ENCODE measurements at regions not wholly inside any gene's neighbourhood (a gene's known extent, or its start where the extent isn't known, plus 50 kb on each side); places are given as distances from the start of the nearest gene placed in this dataset.

DNA sequence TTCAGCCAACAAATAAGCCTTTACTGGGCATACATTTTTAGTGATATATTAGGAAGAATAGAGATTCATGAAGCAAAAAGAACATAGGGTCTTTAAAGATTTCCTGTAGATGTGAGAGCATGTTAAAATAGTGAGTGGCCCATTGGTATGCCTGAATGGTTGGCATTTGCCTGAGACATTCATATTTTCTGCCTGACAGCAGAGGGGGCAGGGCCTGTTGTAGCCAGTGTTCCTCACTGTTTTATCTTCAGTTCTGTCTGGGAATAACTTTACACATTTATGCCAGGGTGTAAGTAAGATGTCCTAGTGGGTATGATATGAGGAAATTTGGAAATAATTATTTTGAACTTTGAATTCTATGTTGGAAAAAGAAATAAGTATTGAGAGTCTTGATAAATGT is 704.7 kb upstream of the ARPP21 start:
- TF ChIP-seq, protein P1, sequence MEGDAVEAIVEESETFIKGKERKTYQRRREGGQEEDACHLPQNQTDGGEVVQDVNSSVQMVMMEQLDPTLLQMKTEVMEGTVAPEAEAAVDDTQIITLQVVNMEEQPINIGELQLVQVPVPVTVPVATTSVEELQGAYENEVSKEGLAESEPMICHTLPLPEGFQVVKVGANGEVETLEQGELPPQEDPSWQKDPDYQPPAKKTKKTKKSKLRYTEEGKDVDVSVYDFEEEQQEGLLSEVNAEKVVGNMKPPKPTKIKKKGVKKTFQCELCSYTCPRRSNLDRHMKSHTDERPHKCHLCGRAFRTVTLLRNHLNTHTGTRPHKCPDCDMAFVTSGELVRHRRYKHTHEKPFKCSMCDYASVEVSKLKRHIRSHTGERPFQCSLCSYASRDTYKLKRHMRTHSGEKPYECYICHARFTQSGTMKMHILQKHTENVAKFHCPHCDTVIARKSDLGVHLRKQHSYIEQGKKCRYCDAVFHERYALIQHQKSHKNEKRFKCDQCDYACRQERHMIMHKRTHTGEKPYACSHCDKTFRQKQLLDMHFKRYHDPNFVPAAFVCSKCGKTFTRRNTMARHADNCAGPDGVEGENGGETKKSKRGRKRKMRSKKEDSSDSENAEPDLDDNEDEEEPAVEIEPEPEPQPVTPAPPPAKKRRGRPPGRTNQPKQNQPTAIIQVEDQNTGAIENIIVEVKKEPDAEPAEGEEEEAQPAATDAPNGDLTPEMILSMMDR (IDR thresholded peaks at IDR 0.05) = no peak
- Mint-ChIP-seq H3K9me3 (peaks cover 4% of the 10 kb centered on the region), H3K27me3 (no peaks in the 10 kb centered on the region), H3K4me3 (no peak overlapping the region), H3K27ac (no peak overlapping the region), H3K4me1 (no peaks in the 10 kb centered on the region), H3K36me3 (ENCODE audit: low read depth) (no peaks in the 10 kb centered on the region)
- POLR2A ChIA-PET = no interaction called here
- intact Hi-C loops (cut with micrococcal nuclease) = no loop called here
- DNase-seq = no peak
- ATAC-seq (ENCODE audit: low read depth) = no peak
- CTCF ChIA-PET = no interaction called here

DNA sequence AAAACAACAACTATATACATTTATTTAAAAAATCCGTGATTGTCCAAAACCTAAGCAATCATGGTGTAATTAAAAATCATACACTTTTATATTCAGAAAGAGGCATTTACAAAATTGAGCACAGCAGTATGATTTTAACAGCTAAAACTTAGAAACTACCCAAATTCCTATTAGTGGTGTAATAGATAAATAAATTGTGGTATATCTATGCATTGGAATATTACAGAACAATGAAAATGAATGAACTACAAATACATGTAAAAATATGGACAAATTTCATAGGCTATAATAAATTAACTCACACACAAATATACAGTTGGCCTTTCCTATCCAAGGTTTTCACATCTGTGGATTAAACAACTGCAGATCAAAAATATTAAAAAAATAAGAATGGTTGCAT is 700.5 kb upstream of the ARPP21 start:
- H3K4me1 Mint-ChIP-seq = no peaks in the 10 kb centered on the region
- TF ChIP-seq, protein P1 (IDR thresholded peaks at IDR 0.05) = no peak
- intact Hi-C loops (cut with micrococcal nuclease) = no loop called here
- H3K27me3 Mint-ChIP-seq = no peaks in the 10 kb centered on the region
- no peak overlapping the region for H3K27ac Mint-ChIP-seq
- no peaks in the 10 kb centered on the region for H3K36me3 Mint-ChIP-seq (ENCODE audit: low read depth)
- ATAC-seq (ENCODE audit: low read depth) (no peak), DNase-seq (no peak)
- CTCF ChIA-PET = no interaction called here
- POLR2A ChIA-PET = no interaction called here
- no peaks in the 10 kb centered on the region for H3K9me3 Mint-ChIP-seq
- no peak overlapping the region for H3K4me3 Mint-ChIP-seq

DNA sequence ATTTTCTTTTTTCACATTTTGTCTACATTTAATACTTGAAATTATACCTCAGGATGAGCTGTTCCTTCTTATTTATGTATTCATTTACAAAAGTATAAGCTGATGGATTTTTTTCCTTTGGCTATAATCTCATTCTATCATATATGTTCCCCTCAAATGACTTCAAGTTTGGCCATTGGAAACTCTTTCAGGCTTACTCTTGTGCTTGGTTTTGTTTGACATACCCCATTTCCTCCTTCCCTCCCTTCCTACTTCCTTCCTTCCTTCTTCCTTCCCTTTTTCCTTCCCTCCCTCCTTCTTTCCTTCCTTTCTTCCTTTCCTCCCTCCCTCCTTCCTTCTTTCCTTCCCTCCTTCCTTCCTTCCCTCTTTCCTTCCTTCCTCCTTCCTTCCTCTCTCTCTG is 697.1 kb upstream of the ARPP21 start:
- TF ChIP-seq, protein P1 (IDR thresholded peaks at IDR 0.05) = no peak
- Mint-ChIP-seq H3K9me3 (peaks cover 1% of the 10 kb centered on the region), H3K36me3 (ENCODE audit: low read depth) (no peaks in the 10 kb centered on the region), H3K4me1 (no peaks in the 10 kb centered on the region), H3K27me3 (no peaks in the 10 kb centered on the region), H3K27ac (no peak overlapping the region), H3K4me3 (no peak overlapping the region)
- intact Hi-C loops (cut with micrococcal nuclease) = no loop called here
- DNase-seq = no peak
- CTCF ChIA-PET = no interaction called here
- ATAC-seq (ENCODE audit: low read depth) = no peak
- POLR2A ChIA-PET = no interaction called here

DNA sequence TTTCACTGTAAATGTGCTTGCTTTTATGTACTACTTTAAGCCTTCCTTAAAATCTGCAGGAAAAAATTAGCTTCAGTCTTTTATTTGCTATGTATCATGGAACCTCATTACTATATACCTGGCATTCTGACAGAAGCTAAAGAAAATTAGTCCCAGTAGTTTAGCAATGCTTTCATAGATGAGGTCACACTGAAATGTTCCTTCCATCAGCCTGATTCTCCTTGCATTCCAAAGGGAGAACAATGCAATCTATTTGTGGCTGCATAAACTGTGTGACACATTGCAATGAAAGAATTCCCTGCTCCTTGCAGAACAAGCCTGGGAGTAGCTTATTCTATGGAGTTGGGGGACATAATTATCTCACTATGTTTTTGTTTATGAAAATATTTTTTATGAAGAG is 691.5 kb upstream of the ARPP21 start:
- POLR2A ChIA-PET = no interaction called here
- Mint-ChIP-seq H3K4me1 (no peaks in the 10 kb centered on the region), H3K27ac (no peak overlapping the region), H3K27me3 (no peaks in the 10 kb centered on the region), H3K9me3 (peaks cover 8% of the 10 kb centered on the region), H3K4me3 (no peak overlapping the region), H3K36me3 (ENCODE audit: low read depth) (no peaks in the 10 kb centered on the region)
- CTCF ChIA-PET = no interaction called here
- intact Hi-C loops (cut with micrococcal nuclease) = no loop called here
- DNase-seq = no peak
- ATAC-seq (ENCODE audit: low read depth) = no peak
- TF ChIP-seq, protein P1 (IDR thresholded peaks at IDR 0.05) = no peak

DNA sequence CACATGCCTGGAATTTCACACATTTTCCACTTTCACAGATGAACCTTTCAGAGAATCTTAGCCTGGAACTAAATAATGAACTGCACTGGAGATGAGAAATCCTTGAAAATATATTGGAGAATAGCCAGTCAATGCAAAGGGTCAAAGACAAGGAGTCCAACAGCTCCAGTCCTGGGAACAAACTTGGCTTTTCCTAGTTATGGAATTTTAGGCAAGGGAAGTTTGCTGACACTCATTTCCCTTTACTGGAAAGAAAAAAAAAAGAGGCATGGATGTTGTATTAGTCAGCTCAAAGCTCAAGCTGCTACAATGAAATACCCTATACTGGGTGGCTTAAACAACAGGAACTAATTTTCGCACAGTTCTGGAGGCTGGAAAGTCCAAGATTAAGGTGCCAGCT is 690.8 kb upstream of the ARPP21 start:
- H3K36me3 Mint-ChIP-seq (ENCODE audit: low read depth) = no peaks in the 10 kb centered on the region
- no peak overlapping the region for H3K4me3 Mint-ChIP-seq
- H3K4me1 Mint-ChIP-seq = no peaks in the 10 kb centered on the region
- H3K27ac Mint-ChIP-seq = no peak overlapping the region
- ChIA-PET POLR2A (no interaction called here), CTCF (no interaction called here)
- DNase-seq (no peak), ATAC-seq (ENCODE audit: low read depth) (no peak)
- H3K9me3 Mint-ChIP-seq = peaks cover 8% of the 10 kb centered on the region
- H3K27me3 Mint-ChIP-seq = no peaks in the 10 kb centered on the region
- TF ChIP-seq, protein P1 (IDR thresholded peaks at IDR 0.05) = no peak
- intact Hi-C loops (cut with micrococcal nuclease) = no loop called here

Measured in activated B cell treated with CpG ODN at 0.5 μM for 24 hours (primary cell).